ENCODE measurements at regions not wholly inside any gene's neighbourhood (a gene's known extent, or its start where the extent isn't known, plus 50 kb on each side); places are given as distances from the start of the nearest gene placed in this dataset.

DNA sequence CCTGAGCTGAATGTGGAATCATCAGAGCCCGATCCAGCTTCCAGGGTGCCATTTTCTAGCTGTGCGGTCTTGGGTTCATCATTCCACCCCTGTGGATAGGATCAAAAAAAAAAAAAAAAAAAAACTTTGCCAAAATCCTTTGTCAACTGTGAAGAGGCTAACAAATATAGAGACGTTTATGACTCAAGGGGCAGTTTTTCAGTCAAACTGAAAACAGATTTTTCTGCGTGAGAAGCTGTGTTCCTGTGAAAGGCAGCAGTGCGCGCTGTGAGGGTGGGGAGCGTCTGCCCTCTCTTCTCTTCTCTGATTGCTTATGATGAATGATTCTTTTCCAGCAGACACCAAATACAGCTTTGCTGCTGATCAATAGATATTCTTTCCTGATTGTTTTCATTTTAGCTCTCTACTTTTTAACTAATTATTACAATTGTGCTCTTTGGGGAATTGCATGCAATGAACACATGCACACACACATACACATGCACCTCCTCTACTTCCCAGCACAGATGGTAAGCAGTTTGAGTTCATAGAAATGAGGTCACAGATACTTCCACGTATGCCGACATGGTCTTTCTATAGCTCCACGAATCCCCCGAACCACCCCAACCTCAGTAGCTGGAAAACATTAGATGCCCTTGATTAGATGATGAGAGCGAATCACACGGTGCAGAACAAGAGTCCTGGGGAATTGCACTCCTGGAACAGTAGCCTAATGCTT lies 175.4 kb downstream of the NRP2 start:
- Histone ChIP-seq H3K27me3 (ENCODE audit: control insufficient read depth, insufficient read depth, low read length) (no peaks in the 10 kb centered on the region), H3K27ac (ENCODE audit: low read depth in 2 of 2, low read length in 2 of 2) (no peak overlapping the region), H3K9me3 (ENCODE audit: control insufficient read depth in 2 of 3, insufficient read depth in 1 of 3, low read length in 3 of 3) (no peaks in the 10 kb centered on the region), H3K4me3 (ENCODE audit: low read length in 3 of 3) (no peak overlapping the region), H3K36me3 (ENCODE audit: control insufficient read depth in 2 of 3, insufficient read depth in 3 of 3, low read length in 3 of 3) (no peaks in the 10 kb centered on the region), H3K9ac (ENCODE audit: low read length in 3 of 3) (no peak overlapping the region), H3K4me1 (ENCODE audit: control insufficient read depth in 2 of 3, insufficient read depth in 2 of 3, low read depth in 1 of 3, low read length in 3 of 3) (no peaks in the 10 kb centered on the region)
- intact Hi-C loops (cut with DNase I) = no loop called here
- TF ChIP-seq, protein P1, sequence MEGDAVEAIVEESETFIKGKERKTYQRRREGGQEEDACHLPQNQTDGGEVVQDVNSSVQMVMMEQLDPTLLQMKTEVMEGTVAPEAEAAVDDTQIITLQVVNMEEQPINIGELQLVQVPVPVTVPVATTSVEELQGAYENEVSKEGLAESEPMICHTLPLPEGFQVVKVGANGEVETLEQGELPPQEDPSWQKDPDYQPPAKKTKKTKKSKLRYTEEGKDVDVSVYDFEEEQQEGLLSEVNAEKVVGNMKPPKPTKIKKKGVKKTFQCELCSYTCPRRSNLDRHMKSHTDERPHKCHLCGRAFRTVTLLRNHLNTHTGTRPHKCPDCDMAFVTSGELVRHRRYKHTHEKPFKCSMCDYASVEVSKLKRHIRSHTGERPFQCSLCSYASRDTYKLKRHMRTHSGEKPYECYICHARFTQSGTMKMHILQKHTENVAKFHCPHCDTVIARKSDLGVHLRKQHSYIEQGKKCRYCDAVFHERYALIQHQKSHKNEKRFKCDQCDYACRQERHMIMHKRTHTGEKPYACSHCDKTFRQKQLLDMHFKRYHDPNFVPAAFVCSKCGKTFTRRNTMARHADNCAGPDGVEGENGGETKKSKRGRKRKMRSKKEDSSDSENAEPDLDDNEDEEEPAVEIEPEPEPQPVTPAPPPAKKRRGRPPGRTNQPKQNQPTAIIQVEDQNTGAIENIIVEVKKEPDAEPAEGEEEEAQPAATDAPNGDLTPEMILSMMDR (IDR thresholded peaks at IDR 0.05; ENCODE audit: borderline replicate concordance, extremely low read depth, insufficient read depth) = no peak
- FAIRE-seq (no peak), DNase-seq (no peak)

DNA sequence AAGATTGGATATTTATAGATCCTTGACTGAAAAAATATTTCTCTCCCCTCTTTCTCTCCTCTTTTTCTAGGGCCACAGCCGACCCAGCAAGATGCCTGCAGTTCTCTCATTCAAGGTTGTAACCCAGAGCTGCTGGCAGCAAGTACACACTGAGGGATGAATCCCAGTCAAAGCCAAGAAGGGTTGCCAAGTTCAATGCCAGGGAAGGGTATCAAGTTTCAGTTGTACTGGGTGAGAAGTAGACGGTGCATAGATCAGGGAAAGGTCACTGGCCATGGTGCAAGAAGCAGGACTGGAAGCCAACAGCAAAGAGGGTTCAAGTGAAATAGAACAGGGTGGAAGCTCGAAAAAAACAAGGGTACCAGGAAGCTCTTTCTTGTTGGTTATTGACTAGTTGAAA lies 170.2 kb downstream of the NRP2 start:
- Histone ChIP-seq H3K27me3 (ENCODE audit: control insufficient read depth, insufficient read depth, low read length) (no peaks in the 10 kb centered on the region), H3K4me1 (ENCODE audit: control insufficient read depth in 2 of 3, insufficient read depth in 2 of 3, low read depth in 1 of 3, low read length in 3 of 3) (no peaks in the 10 kb centered on the region), H3K4me3 (ENCODE audit: low read length in 3 of 3) (no peak overlapping the region), H3K9ac (ENCODE audit: low read length in 3 of 3) (no peak overlapping the region), H3K27ac (ENCODE audit: low read depth in 2 of 2, low read length in 2 of 2) (no peak overlapping the region), H3K9me3 (ENCODE audit: control insufficient read depth in 2 of 3, insufficient read depth in 1 of 3, low read length in 3 of 3) (no peaks in the 10 kb centered on the region), H3K36me3 (ENCODE audit: control insufficient read depth in 2 of 3, insufficient read depth in 3 of 3, low read length in 3 of 3) (no peaks in the 10 kb centered on the region)
- no peak for FAIRE-seq
- intact Hi-C loops (cut with DNase I) = no loop called here
- DNase-seq = no peak
- TF ChIP-seq, protein P1 (IDR thresholded peaks at IDR 0.05; ENCODE audit: borderline replicate concordance, extremely low read depth, insufficient read depth) = no peak

DNA sequence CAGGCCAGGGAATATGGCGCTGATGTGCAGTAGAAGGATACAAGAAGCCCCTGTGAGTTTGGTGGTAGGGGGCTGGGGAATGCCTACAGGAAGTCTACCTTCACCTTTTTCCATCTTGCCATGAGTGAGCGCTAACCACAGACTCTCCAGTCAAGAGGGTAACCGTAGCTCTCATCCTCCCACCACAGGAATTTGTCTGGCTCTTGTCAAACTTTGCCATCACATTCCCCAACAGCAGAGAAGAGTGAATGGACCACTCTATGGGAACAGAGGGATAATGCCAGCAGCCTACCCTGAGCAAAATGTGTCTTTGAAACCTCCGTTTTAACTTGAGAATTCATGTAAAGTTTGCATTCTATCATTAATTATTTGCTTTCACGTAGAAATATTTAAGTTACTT lies 168.3 kb downstream of the NRP2 start:
- no peak for FAIRE-seq
- no peak overlapping the region for H3K27ac ChIP-seq (ENCODE audit: low read depth in 2 of 2, low read length in 2 of 2)
- no peak overlapping the region for H3K9ac ChIP-seq (ENCODE audit: low read length in 3 of 3)
- H3K27me3 ChIP-seq (ENCODE audit: control insufficient read depth, insufficient read depth, low read length) = no peaks in the 10 kb centered on the region
- no peaks in the 10 kb centered on the region for H3K36me3 ChIP-seq (ENCODE audit: control insufficient read depth in 2 of 3, insufficient read depth in 3 of 3, low read length in 3 of 3)
- TF ChIP-seq, protein P1 (IDR thresholded peaks at IDR 0.05; ENCODE audit: borderline replicate concordance, extremely low read depth, insufficient read depth) = no peak
- H3K4me1 ChIP-seq (ENCODE audit: control insufficient read depth in 2 of 3, insufficient read depth in 2 of 3, low read depth in 1 of 3, low read length in 3 of 3) = no peaks in the 10 kb centered on the region
- intact Hi-C loops (cut with DNase I) = no loop called here
- no peak for DNase-seq
- no peaks in the 10 kb centered on the region for H3K9me3 ChIP-seq (ENCODE audit: control insufficient read depth in 2 of 3, insufficient read depth in 1 of 3, low read length in 3 of 3)
- H3K4me3 ChIP-seq (ENCODE audit: low read length in 3 of 3) = no peak overlapping the region

DNA sequence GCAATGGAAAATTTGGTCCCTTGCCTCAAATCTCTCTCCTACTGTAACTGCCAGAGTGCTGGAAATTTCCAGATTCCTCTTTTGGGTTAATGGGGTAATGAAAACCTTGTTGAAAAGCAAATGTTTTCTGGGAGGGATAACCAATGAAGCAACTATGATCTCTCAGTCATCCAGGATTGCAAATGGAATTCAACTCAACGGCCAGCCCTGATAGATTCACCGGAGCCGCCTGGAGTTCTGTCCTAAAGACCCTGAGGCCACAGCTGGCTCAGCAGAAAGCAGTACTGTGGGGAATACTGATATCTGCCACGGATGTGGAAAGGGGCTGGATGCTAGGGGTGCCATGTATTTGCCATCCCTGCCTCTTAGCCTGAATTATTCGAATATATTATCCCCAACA lies 167.8 kb downstream of the NRP2 start:
- intact Hi-C loops (cut with DNase I) = no loop called here
- FAIRE-seq = no peak
- TF ChIP-seq, protein P1 (IDR thresholded peaks at IDR 0.05; ENCODE audit: borderline replicate concordance, extremely low read depth, insufficient read depth) = no peak

More for the DNA sequence above, 167.8 kb downstream of the NRP2 start:
- DNase-seq = no peak
- Histone ChIP-seq H3K4me3 (ENCODE audit: low read length in 3 of 3) (no peak overlapping the region), H3K36me3 (ENCODE audit: control insufficient read depth in 2 of 3, insufficient read depth in 3 of 3, low read length in 3 of 3) (no peaks in the 10 kb centered on the region), H3K27ac (ENCODE audit: low read depth in 2 of 2, low read length in 2 of 2) (no peak overlapping the region), H3K9ac (ENCODE audit: low read length in 3 of 3) (no peak overlapping the region), H3K27me3 (ENCODE audit: control insufficient read depth, insufficient read depth, low read length) (no peaks in the 10 kb centered on the region), H3K9me3 (ENCODE audit: control insufficient read depth in 2 of 3, insufficient read depth in 1 of 3, low read length in 3 of 3) (no peaks in the 10 kb centered on the region), H3K4me1 (ENCODE audit: control insufficient read depth in 2 of 3, insufficient read depth in 2 of 3, low read depth in 1 of 3, low read length in 3 of 3) (no peaks in the 10 kb centered on the region)
